Activated CD8-positive, alpha-beta T cell treated with anti-CD3 and anti-CD28 coated beads, Interleukin-2, amount 10 ng/mL, durations not matched to agents 7 days and 5 days (primary cell): ENCODE measurements at regions not wholly inside any gene's neighbourhood (a gene's known extent, or its start where the extent isn't known, plus 50 kb on each side); places are given as distances from the start of the nearest gene placed in this dataset.

Experiments
- ATAC-seq: fragments of 150-1000 bp; cut with Tn5 transposase; one replicate; pipeline ENCODE4 v1.10.0; 2021; ENCODE audit warnings: moderate library complexity
- CTCF ChIA-PET: fragments of 350-600 bp; sonication (Branson Sonifier 250); formaldehyde crosslinking; loops from one replicate; lab custom pipeline; 2021; ENCODE audit warnings: antibody characterized with exemption; lab: Charles Lee
- POLR2A ChIA-PET: fragments of 350-600 bp; sonication (Branson Sonifier 250); formaldehyde crosslinking; loops from one replicate; lab custom pipeline; 2021; ENCODE audit warnings: antibody characterized with exemption; lab: Charles Lee
- DNase-seq: peaks from one replicate; pipeline ENCODE4 v3.0.0-alpha.2; 2020
- H3K27ac Mint-ChIP-seq: one replicate; pipeline ENCODE4 v1.8.0; 2021; ENCODE audit warnings: mild to moderate bottlenecking, mixed read lengths
- H3K27me3 Mint-ChIP-seq: one replicate; pipeline ENCODE4 v1.8.0; 2021; ENCODE audit warnings: low read depth, mixed read lengths
- H3K36me3 Mint-ChIP-seq: one replicate; pipeline ENCODE4 v1.8.0; 2021; ENCODE audit warnings: low read depth, mixed read lengths
- H3K4me1 Mint-ChIP-seq: one replicate; pipeline ENCODE4 v1.8.0; 2021; ENCODE audit warnings: low read depth, mixed read lengths
- H3K4me3 Mint-ChIP-seq: one replicate; pipeline ENCODE4 v1.8.0; 2021; ENCODE audit warnings: mild to moderate bottlenecking, mixed read lengths
- H3K9me3 Mint-ChIP-seq: one replicate; pipeline ENCODE4 v1.8.0; 2022; ENCODE audit warnings: mixed read lengths; ENCODE audit not compliant: insufficient read depth

GRCh38 chr4:147307896-147308674, 172.8 kb upstream of the EDNRA start:
- no peak for ATAC-seq
- POLR2A ChIA-PET = no interaction called here
- Mint-ChIP-seq H3K27ac (no peak overlapping the region), H3K9me3 (no peaks in the 10 kb centered on the region), H3K36me3 (no peaks in the 10 kb centered on the region), H3K4me3 (no peak overlapping the region), H3K27me3 (no peaks in the 10 kb centered on the region), H3K4me1 (no peaks in the 10 kb centered on the region)
- CTCF ChIA-PET = no interaction called here
- DNase-seq = no peak

- no peak overlapping the region for H3K4me3 Mint-ChIP-seq
- H3K27ac Mint-ChIP-seq = no peak overlapping the region
- DNase-seq (no peak), ATAC-seq (no peak)
- H3K9me3 Mint-ChIP-seq = no peaks in the 10 kb centered on the region
- no peaks in the 10 kb centered on the region for H3K4me1 Mint-ChIP-seq
- no peaks in the 10 kb centered on the region for H3K36me3 Mint-ChIP-seq
- H3K27me3 Mint-ChIP-seq = no peaks in the 10 kb centered on the region
- ChIA-PET CTCF (no interaction called here), POLR2A (no interaction called here)
Measured at GRCh38 chr4:147309434-147309833, 171.5 kb upstream of the EDNRA start.

GRCh38 chr4:147310312-147310711, 170.6 kb upstream of the EDNRA start:
- Mint-ChIP-seq H3K27me3 (no peaks in the 10 kb centered on the region), H3K36me3 (no peaks in the 10 kb centered on the region), H3K4me3 (no peak overlapping the region), H3K4me1 (no peaks in the 10 kb centered on the region), H3K27ac (no peak overlapping the region), H3K9me3 (no peaks in the 10 kb centered on the region)
- CTCF ChIA-PET = no interaction called here
- ATAC-seq (no peak), DNase-seq (no peak)
- POLR2A ChIA-PET = no interaction called here

- Mint-ChIP-seq H3K27ac (no peak overlapping the region), H3K4me3 (no peak overlapping the region), H3K36me3 (no peaks in the 10 kb centered on the region), H3K27me3 (no peaks in the 10 kb centered on the region), H3K4me1 (no peaks in the 10 kb centered on the region), H3K9me3 (no peaks in the 10 kb centered on the region)
- ATAC-seq (no peak), DNase-seq (no peak)
- CTCF ChIA-PET = no interaction called here
- POLR2A ChIA-PET = no interaction called here
Measured at GRCh38 chr4:147311956-147312355, 168.9 kb upstream of the EDNRA start.

GRCh38 chr4:147312376-147313046, 168.4 kb upstream of the EDNRA start:
- ChIA-PET POLR2A (no interaction called here), CTCF (no interaction called here)
- no peaks in the 10 kb centered on the region for H3K36me3 Mint-ChIP-seq
- H3K27me3 Mint-ChIP-seq = no peaks in the 10 kb centered on the region
- no peak overlapping the region for H3K27ac Mint-ChIP-seq
- no peaks in the 10 kb centered on the region for H3K9me3 Mint-ChIP-seq
- ATAC-seq (no peak), DNase-seq (no peak)
- no peak overlapping the region for H3K4me3 Mint-ChIP-seq
- H3K4me1 Mint-ChIP-seq = no peaks in the 10 kb centered on the region

GRCh38 chr4:147313108-147313507, 167.8 kb upstream of the EDNRA start:
- Mint-ChIP-seq H3K36me3 (no peaks in the 10 kb centered on the region), H3K27ac (no peak overlapping the region), H3K4me1 (no peaks in the 10 kb centered on the region), H3K27me3 (no peaks in the 10 kb centered on the region), H3K4me3 (no peak overlapping the region), H3K9me3 (no peaks in the 10 kb centered on the region)
- no peak for ATAC-seq
- ChIA-PET POLR2A (no interaction called here), CTCF (no interaction called here)
- DNase-seq = no peak

GRCh38 chr4:147318586-147318985, 162.3 kb upstream of the EDNRA start:
- H3K36me3 Mint-ChIP-seq = no peaks in the 10 kb centered on the region
- DNase-seq (no peak), ATAC-seq (no peak)
- no peak overlapping the region for H3K4me3 Mint-ChIP-seq
- no peaks in the 10 kb centered on the region for H3K9me3 Mint-ChIP-seq
- no peak overlapping the region for H3K27ac Mint-ChIP-seq
- POLR2A ChIA-PET = no interaction called here
- CTCF ChIA-PET = no interaction called here
- no peaks in the 10 kb centered on the region for H3K4me1 Mint-ChIP-seq
- H3K27me3 Mint-ChIP-seq = no peaks in the 10 kb centered on the region

GRCh38 chr4:147325571-147325981, 155.3 kb upstream of the EDNRA start:
- no peak overlapping the region for H3K27ac Mint-ChIP-seq
- ChIA-PET CTCF (no interaction called here), POLR2A (no interaction called here)
- H3K4me3 Mint-ChIP-seq = no peak overlapping the region
- no peaks in the 10 kb centered on the region for H3K9me3 Mint-ChIP-seq
- no peaks in the 10 kb centered on the region for H3K27me3 Mint-ChIP-seq
- no peaks in the 10 kb centered on the region for H3K36me3 Mint-ChIP-seq
- H3K4me1 Mint-ChIP-seq = no peaks in the 10 kb centered on the region
- ATAC-seq = no peak
- no peak for DNase-seq

- DNase-seq (no peak), ATAC-seq (no peak)
- no peak overlapping the region for H3K27ac Mint-ChIP-seq
- no peak overlapping the region for H3K4me3 Mint-ChIP-seq
- H3K36me3 Mint-ChIP-seq = no peaks in the 10 kb centered on the region
- H3K4me1 Mint-ChIP-seq = no peaks in the 10 kb centered on the region
- ChIA-PET CTCF (no interaction called here), POLR2A (no interaction called here)
- H3K27me3 Mint-ChIP-seq = no peaks in the 10 kb centered on the region
- H3K9me3 Mint-ChIP-seq = no peaks in the 10 kb centered on the region
Measured at GRCh38 chr4:147326591-147326990, 154.3 kb upstream of the EDNRA start.

- DNase-seq = no peak
- Mint-ChIP-seq H3K4me1 (no peaks in the 10 kb centered on the region), H3K36me3 (no peaks in the 10 kb centered on the region), H3K4me3 (no peak overlapping the region), H3K27me3 (no peaks in the 10 kb centered on the region), H3K27ac (no peak overlapping the region), H3K9me3 (no peaks in the 10 kb centered on the region)
- no peak for ATAC-seq
- ChIA-PET POLR2A (no interaction called here), CTCF (no interaction called here)
Measured at GRCh38 chr4:147327322-147327721, 153.6 kb upstream of the EDNRA start.

GRCh38 chr4:147328189-147328588, 152.7 kb upstream of the EDNRA start:
- POLR2A ChIA-PET = no interaction called here
- Mint-ChIP-seq H3K36me3 (no peaks in the 10 kb centered on the region), H3K27ac (no peak overlapping the region), H3K4me1 (no peaks in the 10 kb centered on the region), H3K27me3 (no peaks in the 10 kb centered on the region), H3K4me3 (no peak overlapping the region), H3K9me3 (no peaks in the 10 kb centered on the region)
- no peak for DNase-seq
- ATAC-seq = no peak
- CTCF ChIA-PET = no interaction called here

GRCh38 chr4:147328756-147329446, 152.0 kb upstream of the EDNRA start:
- H3K36me3 Mint-ChIP-seq = no peaks in the 10 kb centered on the region
- H3K27me3 Mint-ChIP-seq = no peaks in the 10 kb centered on the region
- ATAC-seq = no peak
- H3K4me3 Mint-ChIP-seq = no peak overlapping the region
- H3K27ac Mint-ChIP-seq = no peak overlapping the region
- POLR2A ChIA-PET = no interaction called here
- H3K4me1 Mint-ChIP-seq = no peaks in the 10 kb centered on the region
- DNase-seq = no peak
- CTCF ChIA-PET = no interaction called here
- no peaks in the 10 kb centered on the region for H3K9me3 Mint-ChIP-seq
